ENCODE measurements at regions not wholly inside any gene's neighbourhood (a gene's known extent, or its start where the extent isn't known, plus 50 kb on each side); places are given as distances from the start of the nearest gene placed in this dataset.

GRCh38 chr11:79544361-79544760 lies 103.5 kb upstream of the TENM4 start (continued):
- no peak for TF ChIP-seq FOXA2 (IDR thresholded peaks at IDR 0.05)

- Histone ChIP-seq H3K9me3 (ENCODE audit: control insufficient read depth in 4 of 4, low read length in 3 of 4) (no peaks in the 10 kb centered on the region), H3K4me1 (ENCODE audit: control insufficient read depth in 4 of 4, insufficient read depth in 4 of 4, low read length in 3 of 4) (no peaks in the 10 kb centered on the region), H3K27ac (ENCODE audit: low read depth in 1 of 2, low read length in 2 of 2) (no peak overlapping the region), H3K27me3 (ENCODE audit: control insufficient read depth in 4 of 4, insufficient read depth in 4 of 4, low read length in 3 of 4) (no peaks in the 10 kb centered on the region), H3K36me3 (ENCODE audit: control insufficient read depth in 4 of 4, insufficient read depth in 3 of 4, low read depth in 1 of 4, low read length in 3 of 4) (no peaks in the 10 kb centered on the region), H3K4me3 (ENCODE audit: low read depth in 1 of 3, low read length in 3 of 3) (no peak overlapping the region), H3K9ac (ENCODE audit: low read depth in 1 of 2, low read length in 2 of 2) (no peak overlapping the region)
- 32% methylated on average over 1 of the region's 1 CpG for WGBS
- no peak for DNase-seq (ENCODE audit: low spot score)
- no peak for TF ChIP-seq RAD21 (IDR thresholded peaks at IDR 0.05)
- no peak for TF ChIP-seq SP1 (IDR thresholded peaks at IDR 0.05)
- TF ChIP-seq MAX (IDR thresholded peaks at IDR 0.05) = no peak
- TF ChIP-seq TAF1 (conservative IDR thresholded peaks at IDR 0.05) = no peak
- TF ChIP-seq CTCF (IDR thresholded peaks at IDR 0.05; ENCODE audit: low read depth, low read length, missing input control) = no peak
- TF ChIP-seq NR2F2 (IDR thresholded peaks at IDR 0.05) = no peak
- no peak for TF ChIP-seq RXRA (IDR thresholded peaks at IDR 0.05)
- TF ChIP-seq HNF4A (conservative IDR thresholded peaks at IDR 0.05) = no peak
- no peak for TF ChIP-seq HNF4G (IDR thresholded peaks at IDR 0.05)
- TF ChIP-seq JUND (IDR thresholded peaks at IDR 0.05) = no peak
- TF ChIP-seq FOXA2 (IDR thresholded peaks at IDR 0.05) = no peak
- TF ChIP-seq ZBTB33 (IDR thresholded peaks at IDR 0.05) = no peak
- TF ChIP-seq FOXA1 (IDR thresholded peaks at IDR 0.05) = no peak
- TF ChIP-seq ATF3 (IDR thresholded peaks at IDR 0.05) = no peak
- no peak for TF ChIP-seq YY1 (IDR thresholded peaks at IDR 0.05)
These were observed 102.3 kb upstream of the TENM4 start for GRCh38 chr11:79543101-79543500.

GRCh38 chr11:79541466-79541865 lies 100.6 kb upstream of the TENM4 start:
- DNase-seq (ENCODE audit: low spot score) = no peak
- Histone ChIP-seq H3K9ac (ENCODE audit: low read depth in 1 of 2, low read length in 2 of 2) (no peak overlapping the region), H3K4me1 (ENCODE audit: control insufficient read depth in 4 of 4, insufficient read depth in 4 of 4, low read length in 3 of 4) (no peaks in the 10 kb centered on the region), H3K4me3 (ENCODE audit: low read depth in 1 of 3, low read length in 3 of 3) (no peak overlapping the region), H3K36me3 (ENCODE audit: control insufficient read depth in 4 of 4, insufficient read depth in 3 of 4, low read depth in 1 of 4, low read length in 3 of 4) (no peaks in the 10 kb centered on the region), H3K27me3 (ENCODE audit: control insufficient read depth in 4 of 4, insufficient read depth in 4 of 4, low read length in 3 of 4) (no peaks in the 10 kb centered on the region), H3K9me3 (ENCODE audit: control insufficient read depth in 4 of 4, low read length in 3 of 4) (no peaks in the 10 kb centered on the region), H3K27ac (ENCODE audit: low read depth in 1 of 2, low read length in 2 of 2) (no peak overlapping the region)
- TF ChIP-seq REST (IDR thresholded peaks at IDR 0.05) = no peak
- TF ChIP-seq GABPA (IDR thresholded peaks at IDR 0.05 in 1 of 2, conservative IDR thresholded peaks at IDR 0.05 in 1 of 2) = no peak
- no peak for TF ChIP-seq EGR1 (IDR thresholded peaks at IDR 0.05; ENCODE audit: low read depth in 2 of 2)
- no peak for TF ChIP-seq RAD21 (IDR thresholded peaks at IDR 0.05)
- TF ChIP-seq NR2F2 (IDR thresholded peaks at IDR 0.05) = no peak
- TF ChIP-seq RXRA (IDR thresholded peaks at IDR 0.05) = no peak
- TF ChIP-seq FOXA2 (IDR thresholded peaks at IDR 0.05) = no peak
- no peak for TF ChIP-seq MAX (IDR thresholded peaks at IDR 0.05)
- TF ChIP-seq JUND (IDR thresholded peaks at IDR 0.05) = no peak
- 72% methylated on average over 4 of the region's 4 CpGs for WGBS

All from liver (tissue), 8 donors.